IPS-NIHi7 (cell line): ENCODE measurements at regions not wholly inside any gene's neighbourhood (a gene's known extent, or its start where the extent isn't known, plus 50 kb on each side); places are given as distances from the start of the nearest gene placed in this dataset.
"Not testable (repeated sequence)": the region's sequence is repeated elsewhere in the genome, so short reads cannot be mapped to it uniquely, and the experiment has no call there.

Experiments
- DNase-seq: peaks from one replicate; pipeline ENCODE4 v3.0.0; 2012; ENCODE audit warnings: mixed read lengths; ENCODE audit errors: extremely low spot score

- DNase-seq: no peak
These were observed 119.1 kb upstream of the ADAMTS9 start for GRCh38 chr3:64806668-64807605.

- no peak for DNase-seq
These were observed 118.2 kb upstream of the ADAMTS9 start for GRCh38 chr3:64805978-64806377.

- DNase-seq: no peak
These were observed 117.4 kb upstream of the ADAMTS9 start for GRCh38 chr3:64805248-64805647.

GRCh38 chr3:64803469-64803868 is 115.7 kb upstream of the ADAMTS9 start:
- no peak for DNase-seq

GRCh38 chr3:64802460-64802859 is 114.7 kb upstream of the ADAMTS9 start:
- no peak for DNase-seq

- no peak for DNase-seq
These were observed 114.1 kb upstream of the ADAMTS9 start for GRCh38 chr3:64801856-64802255.

GRCh38 chr3:64799606-64800005 is 111.8 kb upstream of the ADAMTS9 start:
- no peak for DNase-seq

- no peak for DNase-seq
These were observed 110.5 kb upstream of the ADAMTS9 start for GRCh38 chr3:64798316-64798715.

- no peak for DNase-seq
These were observed 109.0 kb upstream of the ADAMTS9 start for GRCh38 chr3:64796607-64797399.

GRCh38 chr3:64792445-64792844 is 104.6 kb upstream of the ADAMTS9 start:
- no peak for DNase-seq

GRCh38 chr3:64789111-64789510 is 101.3 kb upstream of the ADAMTS9 start:
- no peak for DNase-seq

GRCh38 chr3:64783200-64783599 is 95.4 kb upstream of the ADAMTS9 start:
- no peak for DNase-seq

GRCh38 chr3:64780923-64781322 is 93.1 kb upstream of the ADAMTS9 start:
- not testable (repeated sequence) for DNase-seq

- no peak for DNase-seq
These were observed 85.3 kb upstream of the ADAMTS9 start for GRCh38 chr3:64773137-64773536.

GRCh38 chr3:64766440-64766839 is 78.6 kb upstream of the ADAMTS9 start:
- no peak for DNase-seq

- DNase-seq: no peak
These were observed 78.1 kb upstream of the ADAMTS9 start for GRCh38 chr3:64765947-64766346.

- DNase-seq: no peak
These were observed 76.7 kb upstream of the ADAMTS9 start for GRCh38 chr3:64764386-64764929.

GRCh38 chr3:64763980-64764379 is 76.2 kb upstream of the ADAMTS9 start:
- no peak for DNase-seq

- no peak for DNase-seq
These were observed 73.9 kb upstream of the ADAMTS9 start for GRCh38 chr3:64761729-64762128.

GRCh38 chr3:64760258-64760657 is 72.5 kb upstream of the ADAMTS9 start:
- DNase-seq: no peak

GRCh38 chr3:64759811-64760210 is 72.0 kb upstream of the ADAMTS9 start:
- DNase-seq: no peak

GRCh38 chr3:64756398-64756986 is 68.7 kb upstream of the ADAMTS9 start:
- no peak for DNase-seq
